ENCODE measurements at regions not wholly inside any gene's neighbourhood (a gene's known extent, or its start where the extent isn't known, plus 50 kb on each side); places are given as distances from the start of the nearest gene placed in this dataset.

DNA sequence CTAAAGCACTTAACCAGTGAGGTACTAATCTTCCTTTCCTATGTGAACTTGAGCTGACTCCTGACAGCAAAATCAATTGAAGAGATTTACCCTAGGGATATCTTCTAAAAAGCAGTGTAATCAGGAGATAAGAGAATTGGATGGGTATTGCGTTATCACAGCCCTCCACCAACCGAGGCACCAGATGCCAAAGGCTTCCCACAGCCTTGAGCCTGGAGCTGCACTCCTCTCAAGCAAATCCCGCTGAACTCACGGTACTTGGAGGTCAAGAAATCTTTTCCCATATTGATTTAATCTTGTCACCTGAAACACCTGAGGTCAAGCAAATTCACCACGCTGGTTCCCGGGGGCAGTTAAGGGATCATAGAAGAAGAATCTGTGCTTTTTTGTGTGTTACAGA is 346.8 kb downstream of the TBL1XR1 start:
- H3K4me3 ChIP-seq (ENCODE audit: low read depth, poor library complexity, severe bottlenecking), result no peak overlapping the region
- no peak for DNase-seq (ENCODE audit: low spot score in 2 of 2)
- no peak for TF ChIP-seq CTCF (IDR thresholded peaks at IDR 0.05)
- TF ChIP-seq POLR2A (IDR thresholded peaks at IDR 0.05), result no peak
- 85 to 92% methylated on average over 6 of the region's 6 CpGs for WGBS, 2 donors
- intact Hi-C loops (cut with DNase I; ENCODE audit: low total_unique reads), result no loop called here

DNA sequence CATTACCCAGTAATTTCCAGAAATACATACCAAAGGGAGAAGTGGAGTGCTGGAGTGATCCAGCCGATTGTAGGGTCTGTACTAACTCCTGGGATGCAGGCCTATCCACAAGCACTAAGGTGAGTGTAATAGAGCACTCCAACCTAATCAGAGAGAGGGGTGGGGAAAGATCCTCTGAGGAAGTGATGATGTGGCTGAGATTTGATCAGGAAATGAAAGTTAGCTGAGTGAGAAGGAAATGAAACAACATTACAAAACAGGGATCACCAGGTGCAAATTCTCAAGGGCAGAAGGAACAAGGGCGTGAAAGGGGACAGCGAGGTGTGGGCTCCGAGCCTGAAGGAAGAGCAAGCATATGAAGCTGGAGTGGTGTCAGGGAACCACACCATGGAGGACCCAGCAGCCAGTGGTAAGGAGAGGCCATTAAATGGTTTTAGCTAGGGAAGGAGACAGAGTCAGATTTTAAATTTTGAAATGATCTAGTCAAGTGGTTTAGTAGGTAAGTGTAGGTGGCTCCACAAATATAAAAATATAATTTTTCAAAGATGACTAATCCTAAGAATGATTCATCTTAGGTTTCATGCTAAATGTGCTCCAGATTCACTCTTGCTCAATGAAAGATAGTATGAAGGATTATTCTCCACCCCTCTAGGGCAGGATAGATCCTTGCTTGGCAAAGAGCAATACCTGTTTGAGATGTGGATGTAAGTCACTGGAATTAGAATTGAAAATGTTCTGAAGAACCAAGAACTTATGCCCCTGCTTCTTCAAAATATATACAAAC is 348.7 kb downstream of the TBL1XR1 start:
- H3K4me3 ChIP-seq (ENCODE audit: low read depth, poor library complexity, severe bottlenecking), result no peak overlapping the region
- intact Hi-C loops (cut with DNase I; ENCODE audit: low total_unique reads), result no loop called here
- 47 to 65% methylated on average over 4 of the region's 4 CpGs for WGBS, 2 donors
- no peak for TF ChIP-seq CTCF (IDR thresholded peaks at IDR 0.05)
- no peak for TF ChIP-seq POLR2A (IDR thresholded peaks at IDR 0.05)
- DNase-seq (ENCODE audit: low spot score in 2 of 2), result no peak

GRCh38 chr3:176842914-176843313 is 354.4 kb downstream of the TBL1XR1 start:
- no peak for TF ChIP-seq CTCF (IDR thresholded peaks at IDR 0.05)
- TF ChIP-seq POLR2A (IDR thresholded peaks at IDR 0.05), result no peak
- intact Hi-C loops (cut with DNase I; ENCODE audit: low total_unique reads), result no loop called here
- no peak for DNase-seq (ENCODE audit: low spot score in 2 of 2)
- H3K4me3 ChIP-seq (ENCODE audit: low read depth, poor library complexity, severe bottlenecking), result no peak overlapping the region
- WGBS, 2 donors, result 76 to 80% methylated on average over 2 of the region's 2 CpGs

DNA sequence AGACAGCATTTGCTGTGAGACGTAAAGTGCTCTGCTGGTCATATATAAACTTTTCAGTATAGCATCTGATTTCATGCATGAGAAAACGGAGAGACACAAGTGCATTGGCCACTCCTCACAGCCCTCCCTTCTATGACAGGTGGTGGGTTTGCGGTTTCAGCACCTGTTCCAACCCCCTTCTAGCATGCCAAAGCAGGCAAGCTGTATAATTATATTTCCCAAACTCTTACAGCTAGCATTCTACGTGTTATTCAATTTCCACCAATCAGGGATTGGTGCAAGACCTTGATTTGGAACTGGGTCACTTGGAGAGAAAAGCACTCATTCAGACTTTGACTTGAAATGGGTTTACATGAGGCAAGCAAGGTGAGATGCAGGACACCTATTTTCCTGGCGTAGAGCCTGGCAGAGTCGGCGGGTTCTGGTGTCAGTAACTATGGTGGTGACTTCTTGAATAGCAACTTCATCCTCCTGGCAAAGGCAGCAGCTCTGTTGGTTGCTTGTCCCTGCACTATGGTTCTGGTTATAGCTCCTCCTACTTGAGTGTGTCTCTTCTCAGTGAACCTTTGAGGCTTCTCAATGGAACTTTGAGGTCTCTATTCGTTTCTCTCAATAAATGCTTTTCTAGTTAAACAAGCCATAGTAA is 356.5 kb downstream of the TBL1XR1 start:
- 87 to 90% methylated on average over 8 of the region's 8 CpGs for WGBS, 2 donors
- intact Hi-C loops (cut with DNase I; ENCODE audit: low total_unique reads), result no loop called here
- H3K4me3 ChIP-seq (ENCODE audit: low read depth, poor library complexity, severe bottlenecking), result no peak overlapping the region
- DNase-seq (ENCODE audit: low spot score in 2 of 2), result no peak
- TF ChIP-seq CTCF (IDR thresholded peaks at IDR 0.05) (no peak), POLR2A (IDR thresholded peaks at IDR 0.05) (no peak)

- H3K4me3 ChIP-seq (ENCODE audit: low read depth, poor library complexity, severe bottlenecking), result no peak overlapping the region
- no peak for DNase-seq (ENCODE audit: low spot score in 2 of 2)
- 57 to 62% methylated on average over 2 of the region's 2 CpGs for WGBS, 2 donors
- no peak for TF ChIP-seq POLR2A (IDR thresholded peaks at IDR 0.05)
- TF ChIP-seq CTCF (IDR thresholded peaks at IDR 0.05), result no peak
- intact Hi-C loops (cut with DNase I; ENCODE audit: low total_unique reads), result no loop called here
These were observed 357.4 kb downstream of the TBL1XR1 start for GRCh38 chr3:176839901-176840300.

Measured in lower leg skin (tissue), 4 donors.